H1 (cell line): ENCODE measurements at regions not wholly inside any gene's neighbourhood (a gene's known extent, or its start where the extent isn't known, plus 50 kb on each side); places are given as distances from the start of the nearest gene placed in this dataset.

ENCODE experiments used
- EGR1 ChIP-seq: IDR thresholded peaks from 2 replicates; pipeline ENCODE4 v1.6.1; 2011; ENCODE audit warnings: low read depth, low read length, borderline replicate concordance
- KDM5A ChIP-seq: fragments of 200-600 bp; IDR thresholded peaks from 2 replicates; pipeline ENCODE4 v1.7.1; 2012; ENCODE audit warnings: mild to moderate bottlenecking, low read length, inconsistent platforms, mixed read lengths

- TF ChIP-seq KDM5A, result no peak
- no peak for TF ChIP-seq EGR1
These were observed 61.5 kb downstream of the HYCC1 start (continued) for GRCh38 chr7:22952306-22953015.
